ENCODE measurements at regions not wholly inside any gene's neighbourhood (a gene's known extent, or its start where the extent isn't known, plus 50 kb on each side); places are given as distances from the start of the nearest gene placed in this dataset.
A peak's percentile ranks its signal among the peaks of the same experiment; 100 is the strongest.

- Histone ChIP-seq H3K27ac (ENCODE audit: low read depth in 1 of 2, low read length in 2 of 2) (no peak overlapping the region), H3K4me3 (replicated peaks in 1 of 3; ENCODE audit: low read depth in 2 of 3, low read length in 3 of 3) (peak overlapping the region in 1 of 3 experiments; percentile 45), H2AFZ (ENCODE audit: insufficient read depth, low read depth, low read length, poor library complexity, severe bottlenecking) (peak overlapping the region; percentile 67), H4K20me1 (ENCODE audit: insufficient read depth, low read length) (no peaks in the 10 kb centered on the region), H3K9me3 (replicated peaks in 1 of 2; ENCODE audit: control insufficient read depth in 1 of 2, insufficient read depth in 1 of 2, low read length in 2 of 2) (no peaks in the 10 kb centered on the region), H3K79me2 (ENCODE audit: insufficient read depth, low read length) (no peaks in the 10 kb centered on the region), H3K4me1 (ENCODE audit: control insufficient read depth in 1 of 2, insufficient read depth in 2 of 2, low read length in 2 of 2) (peaks cover 39 to 51% of the 10 kb centered on the region in 2 donors), H3K9ac (ENCODE audit: insufficient read depth, low read length, poor library complexity, severe bottlenecking) (no peak overlapping the region), H3K36me3 (replicated peaks in 1 of 2; ENCODE audit: control insufficient read depth in 1 of 2, insufficient read depth in 2 of 2, low read length in 2 of 2) (no peaks in the 10 kb centered on the region), H3K27me3 (ENCODE audit: control insufficient read depth in 2 of 2, insufficient read depth in 2 of 2, low read length in 2 of 2) (no peaks in the 10 kb centered on the region), H3K4me2 (replicated peaks; ENCODE audit: extremely low read depth, low read length, poor library complexity, severe bottlenecking) (peak overlapping the region; percentile 68)
- TF ChIP-seq, protein P1, sequence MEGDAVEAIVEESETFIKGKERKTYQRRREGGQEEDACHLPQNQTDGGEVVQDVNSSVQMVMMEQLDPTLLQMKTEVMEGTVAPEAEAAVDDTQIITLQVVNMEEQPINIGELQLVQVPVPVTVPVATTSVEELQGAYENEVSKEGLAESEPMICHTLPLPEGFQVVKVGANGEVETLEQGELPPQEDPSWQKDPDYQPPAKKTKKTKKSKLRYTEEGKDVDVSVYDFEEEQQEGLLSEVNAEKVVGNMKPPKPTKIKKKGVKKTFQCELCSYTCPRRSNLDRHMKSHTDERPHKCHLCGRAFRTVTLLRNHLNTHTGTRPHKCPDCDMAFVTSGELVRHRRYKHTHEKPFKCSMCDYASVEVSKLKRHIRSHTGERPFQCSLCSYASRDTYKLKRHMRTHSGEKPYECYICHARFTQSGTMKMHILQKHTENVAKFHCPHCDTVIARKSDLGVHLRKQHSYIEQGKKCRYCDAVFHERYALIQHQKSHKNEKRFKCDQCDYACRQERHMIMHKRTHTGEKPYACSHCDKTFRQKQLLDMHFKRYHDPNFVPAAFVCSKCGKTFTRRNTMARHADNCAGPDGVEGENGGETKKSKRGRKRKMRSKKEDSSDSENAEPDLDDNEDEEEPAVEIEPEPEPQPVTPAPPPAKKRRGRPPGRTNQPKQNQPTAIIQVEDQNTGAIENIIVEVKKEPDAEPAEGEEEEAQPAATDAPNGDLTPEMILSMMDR (IDR thresholded peaks at IDR 0.05): no peak
- peak overlapping the region in 4 of 7 donors; percentile 32 to 66 (median 54) for H3K27ac Mint-ChIP-seq
- H3K27me3 Mint-ChIP-seq (ENCODE audit: low read depth in 3 of 3): peaks cover 2 to 6% (median 4%) of the 10 kb centered on the region in 3 donors
- DNase-seq: no peak
- WGBS (ENCODE audit: insufficient coverage): 0% methylated on average over 9 of the region's 17 CpGs
- H3K36me3 Mint-ChIP-seq: no peaks in the 10 kb centered on the region
- peak overlapping the region; percentile 64 to 90 for H3K4me3 Mint-ChIP-seq
- H3K9me3 Mint-ChIP-seq: no peaks in the 10 kb centered on the region
- peaks cover 52% of the 10 kb centered on the region for H3K4me1 Mint-ChIP-seq
- intact Hi-C loops (cut with micrococcal nuclease): no loop called here
Observed at GRCh38 chr2:62309465-62310091, 113.7 kb downstream of the B3GNT2 start.

DNA sequence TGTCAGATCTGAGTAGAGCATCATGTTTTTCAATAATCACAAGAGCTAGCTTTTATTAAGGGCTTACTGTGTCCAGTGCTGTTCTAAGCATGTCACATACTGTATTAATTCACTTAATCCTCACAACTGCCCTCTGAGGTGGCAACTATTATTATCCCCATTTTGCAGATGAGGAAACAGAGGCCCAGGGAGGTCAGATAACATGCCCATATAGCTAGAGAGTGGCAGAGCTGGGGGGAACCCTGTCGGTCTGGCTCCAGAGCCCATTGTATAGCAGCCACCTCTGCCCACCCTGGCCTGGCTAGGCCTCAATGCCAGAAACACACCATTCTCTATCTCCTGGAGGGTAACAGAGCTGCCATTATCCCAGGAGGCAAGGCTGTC, 113.2 kb downstream of the B3GNT2 start:
- no peaks in the 10 kb centered on the region for H3K27me3 ChIP-seq (ENCODE audit: control insufficient read depth in 2 of 2, insufficient read depth in 2 of 2, low read length in 2 of 2)
- no peak overlapping the region for H3K27ac ChIP-seq (ENCODE audit: low read depth in 1 of 2, low read length in 2 of 2)
- H2AFZ ChIP-seq (ENCODE audit: insufficient read depth, low read depth, low read length, poor library complexity, severe bottlenecking): peak overlapping the region; percentile 67
- WGBS (ENCODE audit: insufficient coverage): 100% methylated on average over 1 of the region's 1 CpG
- TF ChIP-seq, protein P1 (IDR thresholded peaks at IDR 0.05): no peak
- H3K36me3 ChIP-seq (replicated peaks in 1 of 2; ENCODE audit: control insufficient read depth in 1 of 2, insufficient read depth in 2 of 2, low read length in 2 of 2): no peaks in the 10 kb centered on the region
- Mint-ChIP-seq H3K36me3 (no peaks in the 10 kb centered on the region), H3K27ac (peak overlapping the region in 1 of 7 donors; percentile 56), H3K27me3 (ENCODE audit: low read depth in 3 of 3) (peaks cover 2 to 6% (median 4%) of the 10 kb centered on the region in 3 donors), H3K4me1 (peaks cover 54% of the 10 kb centered on the region), H3K4me3 (no peak overlapping the region), H3K9me3 (peaks cover 0 to 4% (median 0%) of the 10 kb centered on the region in 7 donors)
- no peaks in the 10 kb centered on the region for H4K20me1 ChIP-seq (ENCODE audit: insufficient read depth, low read length)
- H3K9ac ChIP-seq (ENCODE audit: insufficient read depth, low read length, poor library complexity, severe bottlenecking): no peak overlapping the region
- no peak overlapping the region for H3K4me2 ChIP-seq (replicated peaks; ENCODE audit: extremely low read depth, low read length, poor library complexity, severe bottlenecking)
- no peak overlapping the region for H3K4me3 ChIP-seq (replicated peaks in 1 of 3; ENCODE audit: low read depth in 2 of 3, low read length in 3 of 3)
- peaks cover 44 to 54% of the 10 kb centered on the region in 2 donors for H3K4me1 ChIP-seq (ENCODE audit: control insufficient read depth in 1 of 2, insufficient read depth in 2 of 2, low read length in 2 of 2)
- no peak for DNase-seq
- no peaks in the 10 kb centered on the region for H3K9me3 ChIP-seq (replicated peaks in 1 of 2; ENCODE audit: control insufficient read depth in 1 of 2, insufficient read depth in 1 of 2, low read length in 2 of 2)
- intact Hi-C loops (cut with micrococcal nuclease): no loop called here
- H3K79me2 ChIP-seq (ENCODE audit: insufficient read depth, low read length): no peaks in the 10 kb centered on the region

Measured in CD14-positive monocyte (primary cell).